ENCODE measurements at regions not wholly inside any gene's neighbourhood (a gene's known extent, or its start where the extent isn't known, plus 50 kb on each side); places are given as distances from the start of the nearest gene placed in this dataset.
"Not testable (repeated sequence)": the region's sequence is repeated elsewhere in the genome, so short reads cannot be mapped to it uniquely, and the experiment has no call there.

DNA sequence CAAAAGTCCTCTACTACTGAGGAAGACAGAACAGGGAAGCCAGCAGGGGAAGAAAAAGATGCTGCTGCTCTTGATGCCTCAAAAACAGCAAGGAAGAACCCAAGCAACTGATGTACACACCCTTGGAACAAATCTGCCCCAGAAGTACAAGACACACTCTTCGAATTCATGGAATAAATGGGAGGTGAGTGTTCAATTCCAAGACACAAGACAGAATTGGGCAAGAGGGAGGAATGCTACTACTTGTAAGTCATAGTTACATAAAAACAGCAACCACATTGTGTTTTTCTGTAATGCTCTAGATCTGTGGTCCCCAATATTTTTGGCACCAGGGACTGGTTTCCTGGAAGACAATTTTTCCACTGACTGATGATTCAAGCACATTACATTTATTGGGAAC lies 58.0 kb upstream of the H2AZ1 start:
- Histone ChIP-seq H3K4me1 (no peaks in the 10 kb centered on the region), H3K36me3 (no peaks in the 10 kb centered on the region), H3K9me3 (no peaks in the 10 kb centered on the region), H3K4me3 (no peak overlapping the region), H3K27ac (no peak overlapping the region), H3K27me3 (no peaks in the 10 kb centered on the region)
- DNase-seq (no peak), ATAC-seq (no peak)
- TF ChIP-seq, protein P1, sequence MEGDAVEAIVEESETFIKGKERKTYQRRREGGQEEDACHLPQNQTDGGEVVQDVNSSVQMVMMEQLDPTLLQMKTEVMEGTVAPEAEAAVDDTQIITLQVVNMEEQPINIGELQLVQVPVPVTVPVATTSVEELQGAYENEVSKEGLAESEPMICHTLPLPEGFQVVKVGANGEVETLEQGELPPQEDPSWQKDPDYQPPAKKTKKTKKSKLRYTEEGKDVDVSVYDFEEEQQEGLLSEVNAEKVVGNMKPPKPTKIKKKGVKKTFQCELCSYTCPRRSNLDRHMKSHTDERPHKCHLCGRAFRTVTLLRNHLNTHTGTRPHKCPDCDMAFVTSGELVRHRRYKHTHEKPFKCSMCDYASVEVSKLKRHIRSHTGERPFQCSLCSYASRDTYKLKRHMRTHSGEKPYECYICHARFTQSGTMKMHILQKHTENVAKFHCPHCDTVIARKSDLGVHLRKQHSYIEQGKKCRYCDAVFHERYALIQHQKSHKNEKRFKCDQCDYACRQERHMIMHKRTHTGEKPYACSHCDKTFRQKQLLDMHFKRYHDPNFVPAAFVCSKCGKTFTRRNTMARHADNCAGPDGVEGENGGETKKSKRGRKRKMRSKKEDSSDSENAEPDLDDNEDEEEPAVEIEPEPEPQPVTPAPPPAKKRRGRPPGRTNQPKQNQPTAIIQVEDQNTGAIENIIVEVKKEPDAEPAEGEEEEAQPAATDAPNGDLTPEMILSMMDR (IDR thresholded peaks at IDR 0.05) = no peak
- intact Hi-C loops (cut with DNase I) = no loop called here

DNA sequence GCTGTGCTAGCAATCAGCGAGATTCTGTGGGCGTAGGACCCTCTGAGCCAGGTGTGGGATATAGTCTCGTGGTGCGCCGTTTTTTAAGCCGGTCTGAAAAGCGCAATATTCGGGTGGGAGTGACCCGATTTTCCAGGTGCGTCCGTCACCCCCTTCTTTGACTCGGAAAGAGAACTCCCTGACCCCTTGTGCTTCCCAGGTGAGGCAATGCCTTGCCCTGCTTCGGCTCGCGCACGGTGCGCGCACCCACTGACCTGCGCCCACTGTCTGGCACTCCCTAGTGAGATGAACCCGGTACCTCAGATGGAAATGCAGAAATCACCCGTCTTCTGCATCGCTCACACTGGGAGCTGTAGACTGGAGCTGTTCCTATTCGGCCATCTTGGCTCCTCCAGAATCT lies 56.1 kb upstream of the H2AZ1 start:
- DNase-seq; intact Hi-C loops (cut with DNase I); ATAC-seq; H3K9me3 ChIP-seq; H3K4me1 ChIP-seq; H3K27ac ChIP-seq; H3K27me3 ChIP-seq; H3K4me3 ChIP-seq; H3K36me3 ChIP-seq: not testable (repeated sequence)
